ENCODE measurements at regions not wholly inside any gene's neighbourhood (a gene's known extent, or its start where the extent isn't known, plus 50 kb on each side); places are given as distances from the start of the nearest gene placed in this dataset.

DNA sequence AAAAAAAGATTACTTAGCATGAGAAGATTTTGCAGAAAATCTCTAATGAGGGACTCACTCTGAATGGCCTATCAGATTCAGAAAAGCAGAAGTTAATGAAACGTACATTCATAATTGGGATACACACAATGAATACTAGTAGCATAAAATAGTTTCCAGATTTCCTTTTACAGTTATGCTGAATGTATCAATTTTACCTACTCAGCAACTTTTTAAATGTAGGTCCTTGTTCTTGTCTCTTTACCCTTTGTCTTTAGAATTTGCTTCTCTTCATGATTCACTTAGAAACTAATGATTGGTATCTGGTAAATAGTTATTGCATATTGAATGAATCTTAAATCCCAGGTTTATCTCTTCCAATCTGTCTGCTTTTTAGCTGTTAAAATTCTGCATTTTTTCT lies 458.8 kb downstream of the DSC3 start:
- no peaks in the 10 kb centered on the region for H3K4me1 ChIP-seq (ENCODE audit: control insufficient read depth in 2 of 2, insufficient read depth in 2 of 2, low read length in 2 of 2)
- CTCF ChIA-PET, result no interaction called here

DNA sequence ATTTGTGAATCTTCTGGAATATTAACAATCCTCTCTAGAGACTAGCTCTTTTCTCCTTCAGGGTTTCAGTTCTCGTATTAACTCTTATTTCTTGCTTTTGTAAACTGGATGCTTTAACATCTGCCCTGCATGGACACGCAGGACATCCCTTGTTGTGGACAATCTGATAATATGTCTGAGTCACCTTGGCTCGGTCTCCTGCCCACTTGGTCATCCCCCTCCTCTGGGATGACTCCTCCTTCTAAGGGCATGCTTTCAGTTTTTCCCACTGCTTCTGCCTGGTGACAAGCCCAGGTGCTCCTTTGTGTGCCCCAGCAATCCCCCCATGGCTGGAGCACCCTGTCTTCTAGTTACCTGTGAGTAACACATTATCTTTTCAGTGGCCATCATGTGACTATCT lies 460.5 kb downstream of the DSC3 start:
- no peaks in the 10 kb centered on the region for H3K4me1 Mint-ChIP-seq
- ATAC-seq (ENCODE audit: low read depth), result no peak
- H3K9me3 Mint-ChIP-seq (ENCODE audit: insufficient read depth), result no peaks in the 10 kb centered on the region
- WGBS (ENCODE audit: insufficient coverage), result 83% methylated on average over 2 of the region's 3 CpGs
- intact Hi-C loops (cut with micrococcal nuclease), result no loop called here
- Histone ChIP-seq H3K4me1 (ENCODE audit: control insufficient read depth in 2 of 2, insufficient read depth in 2 of 2, low read length in 2 of 2) (no peaks in the 10 kb centered on the region), H3K36me3 (replicated peaks in 1 of 2; ENCODE audit: control extremely low read depth in 1 of 2, control insufficient read depth in 1 of 2, extremely low read depth in 1 of 2, insufficient read depth in 2 of 2, low read length in 1 of 2) (no peaks in the 10 kb centered on the region), H3K9ac (ENCODE audit: low read length) (no peak overlapping the region), H3K4me2 (replicated peaks; ENCODE audit: low read depth, low read length, poor library complexity, severe bottlenecking) (no peak overlapping the region), H3K79me2 (ENCODE audit: control insufficient read depth, insufficient read depth, low read length) (no peaks in the 10 kb centered on the region), H3K9me3 (ENCODE audit: control extremely low read depth in 1 of 3, control insufficient read depth in 2 of 3, insufficient read depth in 1 of 3, low read length in 2 of 3) (no peaks in the 10 kb centered on the region), H4K20me1 (ENCODE audit: control insufficient read depth, insufficient read depth, low read length, poor library complexity, severe bottlenecking) (no peaks in the 10 kb centered on the region), H3K27ac (ENCODE audit: low read length in 2 of 2) (no peak overlapping the region), H3K27me3 (replicated peaks in 1 of 4; ENCODE audit: control extremely low read depth in 1 of 4, control insufficient read depth in 3 of 4, insufficient read depth in 4 of 4, low read length in 3 of 4) (no peaks in the 10 kb centered on the region), H2AFZ (ENCODE audit: insufficient read depth, low read depth, low read length, poor library complexity, severe bottlenecking) (no peak overlapping the region), H3K4me3 (ENCODE audit: control extremely low read depth in 1 of 5, extremely low read depth in 1 of 5, insufficient read depth in 1 of 5, low read depth in 2 of 5, low read length in 4 of 5) (no peak overlapping the region)
- TF ChIP-seq CTCF (IDR thresholded peaks at IDR 0.05), result no peak
- no peak for TF ChIP-seq EZH2 (IDR thresholded peaks at IDR 0.05; ENCODE audit: borderline replicate concordance, insufficient read depth, low read depth, low read length, poor library complexity, severe bottlenecking)
- CTCF ChIA-PET, result no interaction called here
- no peak for DNase-seq
- POLR2A ChIA-PET, result no interaction called here
- H3K4me3 Mint-ChIP-seq, result no peak overlapping the region
- H3K27me3 Mint-ChIP-seq, result no peaks in the 10 kb centered on the region
- H3K27ac Mint-ChIP-seq, result no peak overlapping the region

More for the DNA sequence above, 458.8 kb downstream of the DSC3 start:
- no peaks in the 10 kb centered on the region for H3K4me1 Mint-ChIP-seq
- H2AFZ ChIP-seq (ENCODE audit: insufficient read depth, low read depth, low read length, poor library complexity, severe bottlenecking), result no peak overlapping the region
- H3K27ac ChIP-seq (ENCODE audit: low read length in 2 of 2), result no peak overlapping the region
- DNase-seq (no peak), ATAC-seq (ENCODE audit: low read depth) (no peak)
- H3K27me3 Mint-ChIP-seq, result no peaks in the 10 kb centered on the region
- POLR2A ChIA-PET, result no interaction called here
- TF ChIP-seq EZH2 (IDR thresholded peaks at IDR 0.05; ENCODE audit: borderline replicate concordance, insufficient read depth, low read depth, low read length, poor library complexity, severe bottlenecking) (no peak), CTCF (IDR thresholded peaks at IDR 0.05) (no peak)
- no peak overlapping the region for H3K9ac ChIP-seq (ENCODE audit: low read length)
- no peaks in the 10 kb centered on the region for H3K79me2 ChIP-seq (ENCODE audit: control insufficient read depth, insufficient read depth, low read length)
- H3K27me3 ChIP-seq (replicated peaks in 1 of 4; ENCODE audit: control extremely low read depth in 1 of 4, control insufficient read depth in 3 of 4, insufficient read depth in 4 of 4, low read length in 3 of 4), result no peaks in the 10 kb centered on the region
- no peaks in the 10 kb centered on the region for H3K36me3 ChIP-seq (replicated peaks in 1 of 2; ENCODE audit: control extremely low read depth in 1 of 2, control insufficient read depth in 1 of 2, extremely low read depth in 1 of 2, insufficient read depth in 2 of 2, low read length in 1 of 2)
- H4K20me1 ChIP-seq (ENCODE audit: control insufficient read depth, insufficient read depth, low read length, poor library complexity, severe bottlenecking), result no peaks in the 10 kb centered on the region
- H3K9me3 Mint-ChIP-seq (ENCODE audit: insufficient read depth), result no peaks in the 10 kb centered on the region
- H3K4me2 ChIP-seq (replicated peaks; ENCODE audit: low read depth, low read length, poor library complexity, severe bottlenecking), result no peak overlapping the region
- no CpG with 5 or more reads among the region's 1 CpG for WGBS (ENCODE audit: insufficient coverage)
- H3K4me3 Mint-ChIP-seq, result no peak overlapping the region
- no peaks in the 10 kb centered on the region for H3K9me3 ChIP-seq (ENCODE audit: control extremely low read depth in 1 of 3, control insufficient read depth in 2 of 3, insufficient read depth in 1 of 3, low read length in 2 of 3)
- no peak overlapping the region for H3K27ac Mint-ChIP-seq
- no peak overlapping the region for H3K4me3 ChIP-seq (ENCODE audit: control extremely low read depth in 1 of 5, extremely low read depth in 1 of 5, insufficient read depth in 1 of 5, low read depth in 2 of 5, low read length in 4 of 5)
- intact Hi-C loops (cut with micrococcal nuclease), result no loop called here

Data from B cell (primary cell).